Neural progenitor cell (in vitro differentiated cells): ENCODE measurements at regions not wholly inside any gene's neighbourhood (a gene's known extent, or its start where the extent isn't known, plus 50 kb on each side); places are given as distances from the start of the nearest gene placed in this dataset.
"Not testable (repeated sequence)": the region's sequence is repeated elsewhere in the genome, so short reads cannot be mapped to it uniquely, and the experiment has no call there.

Experiments
- EZH2 ChIP-seq: fragments of 200-600 bp; sonication (generic); IDR thresholded peaks from 2 replicates; pipeline ENCODE4 v1.6.1; 2017; ENCODE audit warnings: antibody characterized with exemption, mild to moderate bottlenecking, moderate library complexity
- EZH2phosphoT487 ChIP-seq: fragments of 200-600 bp; sonication (generic); IDR thresholded peaks from 2 replicates; pipeline ENCODE4 v1.6.1; 2017; ENCODE audit warnings: antibody characterized with exemption
- TF ChIP-seq, protein P1 (sequence below): fragments of 200-600 bp; sonication (generic); IDR thresholded peaks from 2 replicates; pipeline ENCODE4 v1.5.1; 2017; ENCODE audit warnings: antibody characterized with exemption, mild to moderate bottlenecking

DNA sequence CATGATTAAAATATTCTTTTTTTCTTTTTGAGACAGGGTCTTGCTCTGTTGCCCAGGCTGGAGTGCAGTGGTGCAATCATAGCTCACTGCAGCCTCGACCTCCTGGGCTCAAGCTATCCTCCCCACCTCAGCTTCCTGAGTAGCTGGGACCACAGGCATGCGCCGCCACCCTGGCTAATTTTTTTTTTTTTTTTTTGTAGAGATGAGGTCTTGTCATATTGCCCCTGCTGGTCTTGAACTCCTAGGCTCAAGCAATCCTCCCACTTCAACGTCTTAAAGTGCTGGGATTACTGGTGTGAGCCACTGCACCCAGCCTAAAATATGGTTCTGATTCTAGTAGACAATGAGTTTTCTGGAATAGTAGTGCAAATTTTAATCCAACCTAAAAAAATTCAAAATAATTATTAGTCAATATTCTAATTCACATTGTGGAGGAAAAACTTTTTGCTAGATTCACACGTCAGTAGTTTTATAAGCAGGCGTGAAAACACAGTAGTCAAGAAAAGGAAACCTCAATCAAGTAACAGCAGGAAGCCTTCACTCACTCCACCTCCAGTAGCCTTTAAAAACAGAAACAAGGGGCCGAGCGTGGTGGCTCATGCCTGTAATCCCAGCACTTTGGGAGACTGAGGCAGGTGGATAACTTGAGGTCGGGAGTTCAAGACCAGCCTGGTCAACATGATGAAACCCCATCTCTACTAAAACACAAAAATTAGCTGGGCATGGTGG lies 268.7 kb downstream of the BCL2 start:
- TF ChIP-seq, protein P1, sequence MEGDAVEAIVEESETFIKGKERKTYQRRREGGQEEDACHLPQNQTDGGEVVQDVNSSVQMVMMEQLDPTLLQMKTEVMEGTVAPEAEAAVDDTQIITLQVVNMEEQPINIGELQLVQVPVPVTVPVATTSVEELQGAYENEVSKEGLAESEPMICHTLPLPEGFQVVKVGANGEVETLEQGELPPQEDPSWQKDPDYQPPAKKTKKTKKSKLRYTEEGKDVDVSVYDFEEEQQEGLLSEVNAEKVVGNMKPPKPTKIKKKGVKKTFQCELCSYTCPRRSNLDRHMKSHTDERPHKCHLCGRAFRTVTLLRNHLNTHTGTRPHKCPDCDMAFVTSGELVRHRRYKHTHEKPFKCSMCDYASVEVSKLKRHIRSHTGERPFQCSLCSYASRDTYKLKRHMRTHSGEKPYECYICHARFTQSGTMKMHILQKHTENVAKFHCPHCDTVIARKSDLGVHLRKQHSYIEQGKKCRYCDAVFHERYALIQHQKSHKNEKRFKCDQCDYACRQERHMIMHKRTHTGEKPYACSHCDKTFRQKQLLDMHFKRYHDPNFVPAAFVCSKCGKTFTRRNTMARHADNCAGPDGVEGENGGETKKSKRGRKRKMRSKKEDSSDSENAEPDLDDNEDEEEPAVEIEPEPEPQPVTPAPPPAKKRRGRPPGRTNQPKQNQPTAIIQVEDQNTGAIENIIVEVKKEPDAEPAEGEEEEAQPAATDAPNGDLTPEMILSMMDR, result not testable (repeated sequence)
- not testable (repeated sequence) for TF ChIP-seq EZH2, EZH2phosphoT487
